ENCODE measurements at regions not wholly inside any gene's neighbourhood (a gene's known extent, or its start where the extent isn't known, plus 50 kb on each side); places are given as distances from the start of the nearest gene placed in this dataset.

- no peak for DNase-seq
- intact Hi-C loops (cut with DNase I), result no loop called here
Observed at GRCh38 chr2:56508662-56509061, 324.9 kb downstream of the CCDC85A start.

- DNase-seq, result no peak
- intact Hi-C loops (cut with DNase I), result no loop called here
Observed at GRCh38 chr2:56510610-56511009, 326.8 kb downstream of the CCDC85A start.

GRCh38 chr2:56515399-56515798, 331.6 kb downstream of the CCDC85A start:
- intact Hi-C loops (cut with DNase I), result no loop called here
- DNase-seq, result no peak

GRCh38 chr2:56519806-56520205, 336.0 kb downstream of the CCDC85A start:
- no peak for DNase-seq
- intact Hi-C loops (cut with DNase I), result no loop called here

GRCh38 chr2:56522605-56523089, 338.9 kb downstream of the CCDC85A start:
- DNase-seq, result no peak
- intact Hi-C loops (cut with DNase I), result no loop called here

GRCh38 chr2:56523816-56524215, 340.0 kb downstream of the CCDC85A start:
- DNase-seq, result no peak
- intact Hi-C loops (cut with DNase I), result no loop called here

- DNase-seq, result no peak
- intact Hi-C loops (cut with DNase I), result no loop called here
Observed at GRCh38 chr2:56531668-56532420, 348.1 kb downstream of the CCDC85A start.

- no peak for DNase-seq
- intact Hi-C loops (cut with DNase I), result no loop called here
Observed at GRCh38 chr2:56534321-56534720, 350.5 kb downstream of the CCDC85A start.

GRCh38 chr2:56537756-56538155, 354.0 kb downstream of the CCDC85A start:
- no peak for DNase-seq
- intact Hi-C loops (cut with DNase I), result no loop called here

GRCh38 chr2:56539618-56540017, 355.8 kb downstream of the CCDC85A start:
- intact Hi-C loops (cut with DNase I), result no loop called here
- no peak for DNase-seq

GRCh38 chr2:56540467-56540866, 356.7 kb downstream of the CCDC85A start:
- intact Hi-C loops (cut with DNase I), result no loop called here
- no peak for DNase-seq

GRCh38 chr2:56540916-56541315, 357.1 kb downstream of the CCDC85A start:
- DNase-seq, result no peak
- intact Hi-C loops (cut with DNase I), result no loop called here

GRCh38 chr2:56542213-56542612, 358.4 kb downstream of the CCDC85A start:
- intact Hi-C loops (cut with DNase I), result no loop called here
- no peak for DNase-seq

GRCh38 chr2:56565143-56565542, 381.4 kb downstream of the CCDC85A start:
- DNase-seq, result no peak
- intact Hi-C loops (cut with DNase I), result no loop called here

- no peak for DNase-seq
- intact Hi-C loops (cut with DNase I), result no loop called here
Observed at GRCh38 chr2:56571074-56571473, 387.3 kb downstream of the CCDC85A start.

- intact Hi-C loops (cut with DNase I), result no loop called here
- no peak for DNase-seq
Observed at GRCh38 chr2:56576001-56576400, 392.2 kb downstream of the CCDC85A start.

GRCh38 chr2:56580242-56580641, 396.5 kb downstream of the CCDC85A start:
- intact Hi-C loops (cut with DNase I), result no loop called here
- no peak for DNase-seq

GRCh38 chr2:56582570-56582969, 398.8 kb downstream of the CCDC85A start:
- DNase-seq, result no peak
- intact Hi-C loops (cut with DNase I), result no loop called here

GRCh38 chr2:56583796-56584315, 400.1 kb downstream of the CCDC85A start:
- DNase-seq, result no peak
- intact Hi-C loops (cut with DNase I), result no loop called here

- intact Hi-C loops (cut with DNase I), result no loop called here
- no peak for DNase-seq
Observed at GRCh38 chr2:56587456-56587855, 403.7 kb downstream of the CCDC85A start.

GRCh38 chr2:56589194-56589593, 405.4 kb downstream of the CCDC85A start:
- intact Hi-C loops (cut with DNase I), result no loop called here
- DNase-seq, result no peak

GRCh38 chr2:56589835-56590234, 406.0 kb downstream of the CCDC85A start:
- DNase-seq, result peak in 2 of 10 donors; percentile 7 to 39
- intact Hi-C loops (cut with DNase I), result no loop called here

All from posterior cingulate gyrus (tissue), 11 donors.